ENCODE measurements at regions not wholly inside any gene's neighbourhood (a gene's known extent, or its start where the extent isn't known, plus 50 kb on each side); places are given as distances from the start of the nearest gene placed in this dataset.

DNA sequence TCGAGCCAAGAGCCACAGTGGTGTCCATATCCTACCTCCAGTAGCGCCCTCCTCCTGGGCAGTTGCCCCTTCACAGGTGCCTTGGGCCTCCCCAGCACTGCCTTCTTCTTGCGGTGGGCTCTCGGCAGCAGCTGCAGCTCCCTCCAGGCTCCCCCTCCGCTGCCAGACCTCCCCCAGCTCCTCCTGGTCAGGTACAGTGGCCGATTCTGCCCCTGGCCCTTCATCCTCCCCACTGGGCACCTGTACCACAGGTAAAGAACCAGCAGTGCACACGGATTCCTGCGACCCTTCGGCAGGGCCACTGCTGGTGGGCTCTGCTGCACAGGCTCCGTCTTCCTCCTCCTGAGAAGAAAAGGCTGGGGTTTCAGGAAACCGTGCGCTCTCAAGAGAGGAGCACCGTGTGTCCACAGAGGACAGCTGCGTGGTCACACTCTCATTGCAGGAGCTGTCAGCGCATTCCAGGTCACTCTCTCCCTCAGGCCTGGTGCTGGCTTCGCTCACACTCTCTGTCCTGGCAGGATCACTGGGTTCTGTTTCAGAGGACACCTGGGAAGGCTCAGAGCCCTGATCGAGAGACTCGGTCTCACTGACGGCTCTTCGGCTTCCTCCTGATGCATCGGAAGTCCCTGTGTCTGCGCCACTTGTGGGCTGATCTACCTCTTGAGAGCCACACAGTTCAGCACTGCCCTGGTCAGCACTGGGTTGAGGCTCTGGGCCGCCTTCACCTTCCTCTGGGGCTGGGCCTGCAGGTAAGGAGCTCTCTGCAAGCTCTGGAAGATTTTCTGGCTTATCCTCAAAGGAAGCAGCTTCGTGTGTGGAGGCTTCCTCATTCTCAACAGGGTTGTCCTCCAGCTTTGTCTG lies 147.4 kb upstream of the STK17B start:
- DNase-seq = no peak

DNA sequence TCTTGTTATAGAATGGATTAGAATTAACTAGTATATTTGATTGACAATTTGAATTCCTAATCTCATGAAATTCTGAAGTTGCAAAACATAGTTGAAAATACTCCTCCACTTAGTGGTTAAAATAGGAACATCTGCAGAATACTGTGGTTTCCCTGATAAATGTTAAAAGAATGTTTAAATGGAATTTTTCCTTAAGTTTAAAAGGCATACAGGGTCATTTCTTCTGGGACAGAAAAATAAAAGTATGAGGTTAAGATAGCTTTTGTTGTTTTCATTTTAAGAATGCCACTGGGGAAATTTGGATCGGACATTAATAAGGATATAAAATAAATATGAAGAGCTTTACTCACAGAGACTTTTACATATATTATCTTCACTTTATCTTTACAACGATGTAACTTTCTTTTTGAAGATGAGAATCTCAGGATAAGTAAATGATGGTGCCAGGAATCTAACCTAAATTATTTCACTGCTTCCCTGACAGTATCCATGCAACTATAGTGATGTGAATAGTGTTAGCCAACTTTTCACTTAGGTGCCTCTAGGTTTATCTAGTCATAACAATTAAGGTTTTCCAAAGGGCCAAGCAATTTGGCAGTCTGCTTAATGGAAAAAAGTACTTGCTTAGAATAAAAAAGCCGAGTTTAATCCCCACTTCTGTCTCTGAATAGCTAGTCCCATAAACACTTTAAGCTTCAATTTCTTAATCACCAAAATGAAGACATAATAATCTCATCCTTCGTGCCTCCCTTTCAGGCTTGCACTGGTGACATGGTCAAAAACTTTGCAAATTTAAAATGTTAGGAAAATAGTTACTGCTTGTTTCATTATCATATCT lies 151.8 kb upstream of the STK17B start:
- no peak for DNase-seq

DNA sequence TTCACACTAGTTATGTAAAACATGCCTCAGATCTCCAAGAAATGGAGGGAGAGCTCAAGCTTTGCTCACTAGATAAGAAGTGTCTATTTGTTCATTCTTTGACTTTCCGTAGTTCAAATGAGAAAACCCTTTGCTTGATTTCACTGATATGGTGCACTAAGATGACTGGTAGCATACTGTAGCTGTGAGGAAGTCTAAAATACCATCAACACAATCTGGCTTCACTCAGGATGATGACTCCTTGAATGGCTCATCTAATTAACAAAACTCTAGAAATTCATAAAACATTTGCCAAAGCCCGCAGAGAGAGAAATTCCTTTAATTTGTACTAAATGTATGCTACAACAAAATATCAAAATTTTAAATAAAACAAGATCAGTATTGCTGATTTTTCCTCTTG lies 152.8 kb upstream of the STK17B start:
- DNase-seq = no peak

- DNase-seq = no peak
Observed at GRCh38 chr2:196328088-196328680, 156.8 kb upstream of the STK17B start.

DNA sequence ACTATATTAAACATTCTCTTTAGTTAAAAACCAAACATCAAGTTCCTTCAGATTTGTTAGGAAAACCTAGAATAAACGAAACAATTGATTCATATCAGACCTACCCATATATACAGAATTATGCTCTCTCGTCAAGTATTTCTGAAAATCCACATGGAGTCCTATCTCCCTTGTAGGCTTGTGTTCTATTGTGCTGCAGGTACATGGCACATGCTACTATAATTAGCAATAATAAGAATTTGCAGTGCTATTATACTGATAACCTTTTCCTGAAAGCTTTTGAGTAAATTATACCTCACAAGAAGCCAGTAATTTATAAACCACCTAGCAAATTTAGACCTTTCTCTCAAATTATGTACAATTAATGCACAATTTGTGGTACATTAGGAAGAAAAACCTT lies 158.6 kb upstream of the STK17B start:
- DNase-seq = peak; percentile 26

DNA sequence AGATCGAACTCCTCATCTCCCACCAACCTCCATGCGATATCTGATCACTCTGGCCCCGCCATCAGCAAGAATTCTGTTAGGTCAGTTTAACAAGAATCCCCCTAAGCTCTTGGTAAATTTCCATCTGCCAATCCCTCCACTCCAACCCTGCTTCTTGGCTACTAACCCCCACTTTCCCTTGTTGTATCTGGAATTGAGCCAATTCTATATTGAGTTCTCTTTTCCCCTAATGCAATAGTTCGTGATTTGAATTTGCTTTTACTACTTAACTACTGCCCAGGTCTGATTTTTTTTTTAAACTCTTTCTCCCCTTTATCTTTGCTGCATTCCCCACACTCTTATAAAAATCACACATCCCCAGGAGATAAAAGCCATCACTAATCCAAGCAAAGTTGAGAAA lies 159.3 kb upstream of the STK17B start:
- DNase-seq = peak; percentile 66

DNA sequence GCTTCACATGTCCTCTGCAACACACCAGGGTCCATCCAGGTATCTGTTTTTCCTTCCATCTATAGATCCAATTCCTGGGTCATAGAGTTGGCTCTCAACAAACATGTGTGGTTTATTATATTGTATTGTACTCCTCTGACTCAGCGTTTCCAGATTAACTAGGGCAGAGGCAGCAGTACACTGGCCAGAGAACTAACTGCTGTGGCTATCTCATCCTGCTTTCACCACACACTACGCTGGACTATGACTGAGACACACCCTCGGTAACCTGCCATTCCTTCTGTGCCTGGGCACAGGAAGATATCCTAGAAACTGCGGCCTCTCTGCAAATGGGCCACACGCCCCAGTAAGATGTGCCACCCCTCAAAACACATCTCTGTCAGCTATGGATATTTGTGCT lies 159.8 kb upstream of the STK17B start:
- DNase-seq = peak; percentile 54

DNA sequence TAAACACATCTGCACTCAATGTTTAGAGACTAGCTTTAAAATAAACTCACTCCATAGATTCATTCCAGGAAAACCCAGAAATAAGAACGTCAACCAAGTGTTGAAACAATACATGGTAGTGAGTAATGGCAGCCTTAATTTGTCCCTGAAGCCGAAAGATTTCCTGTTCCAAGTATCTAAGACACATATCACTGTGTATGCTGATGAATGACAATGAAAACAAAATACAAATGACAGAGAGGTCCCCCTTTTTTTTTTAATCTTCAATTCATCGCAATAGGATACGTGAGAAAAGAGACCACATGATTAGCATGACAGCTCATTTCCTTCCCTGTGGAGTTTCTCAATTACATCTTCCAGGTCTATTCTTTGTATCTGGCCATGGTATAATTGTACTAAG lies 160.5 kb upstream of the STK17B start:
- no peak for DNase-seq

GRCh38 chr2:196333397-196333796 lies 162.0 kb upstream of the STK17B start:
- DNase-seq = no peak

DNA sequence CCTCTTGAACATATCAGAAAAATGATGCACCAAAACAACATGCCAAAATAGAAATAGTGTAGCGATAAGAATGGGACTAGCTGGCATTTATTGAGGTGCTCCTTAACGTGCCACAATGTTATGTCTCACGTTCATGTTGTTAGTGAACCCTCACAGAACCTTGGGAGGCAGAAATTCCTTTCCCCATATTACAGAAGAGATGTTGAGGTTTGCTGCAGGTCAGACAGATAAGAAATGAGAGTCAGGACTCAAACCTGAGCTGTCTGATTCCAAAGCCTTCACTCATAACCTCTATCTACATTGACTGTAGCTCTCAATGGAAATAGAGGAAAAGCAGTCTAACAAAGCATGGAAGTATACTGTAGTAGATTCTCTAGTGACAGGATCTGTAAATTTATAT lies 163.3 kb upstream of the STK17B start:
- no peak for DNase-seq

DNA sequence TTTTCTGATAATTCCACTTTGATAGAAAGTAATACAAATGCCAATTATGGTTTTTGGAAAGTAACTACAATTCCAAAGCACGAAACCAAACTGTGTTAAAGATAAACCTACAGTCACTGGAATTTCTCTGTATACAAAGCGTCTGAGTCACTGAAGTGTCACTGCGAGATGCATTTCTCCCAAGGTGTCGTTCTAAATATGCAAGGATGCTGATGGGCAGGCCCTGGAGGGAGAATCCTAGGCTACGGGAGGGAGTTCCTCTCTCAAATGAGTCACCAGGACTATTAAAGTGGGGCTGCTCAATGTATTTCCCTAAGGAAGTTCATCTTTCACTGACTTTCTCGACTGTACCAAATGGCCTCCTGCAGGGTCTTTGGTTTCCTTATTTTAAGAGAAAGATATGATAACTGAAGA lies 163.8 kb upstream of the STK17B start:
- DNase-seq = no peak

GRCh38 chr2:196336207-196336606 lies 164.8 kb upstream of the STK17B start:
- no peak for DNase-seq

GRCh38 chr2:196336715-196337114 lies 165.3 kb upstream of the STK17B start:
- no peak for DNase-seq

DNA sequence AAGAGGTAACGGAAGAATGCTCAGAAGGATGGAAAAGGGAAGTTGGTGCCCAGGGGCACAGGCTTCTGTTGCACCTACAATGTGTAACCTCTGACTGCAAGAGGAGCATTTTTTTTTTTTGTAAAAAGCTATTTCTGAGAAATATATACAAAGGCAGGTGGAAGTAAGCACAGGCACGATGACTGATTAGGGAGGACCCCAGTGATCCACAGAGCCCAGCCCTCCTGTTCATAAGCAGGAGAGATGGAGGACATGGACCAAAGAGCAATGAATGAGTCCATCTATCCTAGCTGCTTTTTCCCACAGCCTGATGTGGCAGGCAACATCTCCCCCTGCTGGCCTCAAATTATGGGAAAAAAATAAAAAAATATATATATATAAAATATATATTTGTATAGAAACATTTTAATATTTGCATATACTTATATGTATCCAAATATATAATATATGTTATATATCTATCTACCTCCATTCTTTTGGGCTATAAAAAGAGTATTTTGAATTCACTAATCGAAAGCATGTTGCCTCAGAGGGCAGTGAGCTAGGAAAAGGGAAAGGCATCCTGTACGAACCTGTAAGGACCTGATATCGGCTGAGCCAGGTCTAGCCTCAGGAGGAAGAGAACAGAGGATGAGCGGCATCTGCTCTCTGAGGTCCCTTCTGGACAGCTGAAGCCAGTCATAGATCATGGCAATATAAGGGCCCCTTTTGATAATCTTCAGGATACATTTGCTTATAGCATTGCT lies 166.0 kb upstream of the STK17B start:
- DNase-seq = peak; percentile 41

DNA sequence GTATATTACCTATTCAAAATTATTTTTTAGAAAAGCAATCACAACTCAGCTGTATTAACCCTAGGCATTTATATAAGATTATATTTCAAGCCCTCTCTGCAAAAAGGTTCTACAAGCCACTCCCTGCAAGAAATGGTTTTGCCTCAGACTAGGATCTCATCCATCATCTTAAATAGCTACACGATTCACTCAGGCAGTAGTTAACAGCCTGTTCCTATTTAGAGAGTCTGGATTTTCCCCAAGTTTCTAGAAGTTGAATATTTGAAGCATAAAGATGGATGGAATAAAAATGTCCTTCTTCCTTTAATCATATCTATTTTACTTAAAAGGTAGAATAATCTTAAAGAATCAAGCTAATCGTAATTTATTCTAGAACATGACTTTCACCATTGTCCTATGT lies 167.1 kb upstream of the STK17B start:
- no peak for DNase-seq

- no peak for DNase-seq
Observed at GRCh38 chr2:196341277-196341841, 170.0 kb upstream of the STK17B start.

DNA sequence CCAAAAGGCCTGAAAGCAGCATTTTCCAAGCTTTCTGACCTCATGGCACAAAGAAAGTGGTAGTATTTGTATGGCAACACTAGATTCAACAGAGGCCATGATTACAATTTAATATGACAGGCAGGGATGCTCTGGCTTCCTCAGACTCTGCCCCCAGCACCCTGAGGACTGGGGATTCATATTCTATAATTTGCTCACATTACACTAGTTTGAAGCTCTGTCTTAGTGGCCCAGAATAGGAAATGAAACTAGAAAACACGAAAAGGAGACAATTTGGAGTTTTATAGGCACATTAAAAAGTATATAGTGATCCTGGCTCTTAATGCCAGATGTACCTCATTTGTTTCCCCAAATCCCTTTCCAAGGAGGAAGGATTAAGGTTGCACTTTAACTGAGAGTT lies 173.0 kb upstream of the STK17B start:
- DNase-seq = no peak

DNA sequence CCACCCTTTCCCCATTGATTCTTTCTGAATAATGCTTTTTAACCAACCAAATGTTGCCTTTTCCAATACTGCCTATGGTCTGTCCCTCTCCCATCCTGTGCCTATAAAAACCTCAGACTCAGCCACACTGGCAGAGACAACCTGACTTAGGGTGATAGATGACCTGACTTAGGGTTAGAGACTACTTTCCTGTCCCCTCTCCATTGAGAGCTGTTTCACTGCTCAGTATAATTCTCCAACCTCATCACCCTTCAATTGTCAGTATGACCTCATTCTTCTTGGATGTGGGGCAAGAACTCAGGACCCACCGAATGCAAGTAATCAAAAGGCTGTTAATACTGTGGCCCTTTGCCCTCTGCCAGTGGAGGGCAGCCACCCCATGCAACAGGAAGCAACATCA lies 182.3 kb upstream of the STK17B start:
- no peak for DNase-seq

GRCh38 chr2:196354186-196354585 lies 182.8 kb upstream of the STK17B start:
- DNase-seq = no peak

DNA sequence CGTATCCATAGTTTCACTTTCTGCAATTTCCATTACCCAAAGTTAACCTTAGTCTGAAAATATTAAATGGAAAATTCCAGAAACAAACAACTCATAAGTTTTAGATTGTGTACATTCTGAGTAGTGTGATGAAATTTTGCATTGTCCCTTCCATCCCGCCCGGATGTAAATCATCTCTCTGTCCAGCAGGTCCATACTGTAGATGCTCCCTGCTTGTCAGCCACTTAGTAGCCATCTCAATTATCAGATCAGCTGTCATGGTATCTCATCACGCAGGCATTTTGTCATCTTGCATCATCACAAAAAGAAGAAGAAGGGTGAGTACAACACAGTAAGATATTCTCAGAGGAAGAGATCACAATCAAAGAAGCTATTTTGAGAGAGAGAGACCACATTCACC lies 185.0 kb upstream of the STK17B start:
- DNase-seq = no peak

DNA sequence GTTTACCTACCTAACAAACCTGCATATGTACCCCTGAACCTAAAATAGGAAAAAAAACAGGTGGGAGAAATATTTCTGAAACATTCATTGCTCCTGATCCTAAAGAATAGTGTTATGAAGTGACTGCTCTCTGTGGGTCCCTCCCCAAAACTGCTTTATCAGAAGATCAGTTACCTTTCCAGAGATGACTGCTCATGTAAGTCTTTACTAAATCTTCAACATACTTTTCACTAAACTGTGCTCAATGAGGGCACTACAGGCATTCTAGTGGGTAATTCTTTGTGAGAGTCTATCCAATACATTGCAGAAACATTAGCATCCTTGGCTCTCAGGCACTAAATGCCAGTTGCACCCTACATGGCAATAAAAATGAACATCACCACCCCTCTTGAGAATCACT lies 189.3 kb upstream of the STK17B start:
- no peak for DNase-seq

DNA sequence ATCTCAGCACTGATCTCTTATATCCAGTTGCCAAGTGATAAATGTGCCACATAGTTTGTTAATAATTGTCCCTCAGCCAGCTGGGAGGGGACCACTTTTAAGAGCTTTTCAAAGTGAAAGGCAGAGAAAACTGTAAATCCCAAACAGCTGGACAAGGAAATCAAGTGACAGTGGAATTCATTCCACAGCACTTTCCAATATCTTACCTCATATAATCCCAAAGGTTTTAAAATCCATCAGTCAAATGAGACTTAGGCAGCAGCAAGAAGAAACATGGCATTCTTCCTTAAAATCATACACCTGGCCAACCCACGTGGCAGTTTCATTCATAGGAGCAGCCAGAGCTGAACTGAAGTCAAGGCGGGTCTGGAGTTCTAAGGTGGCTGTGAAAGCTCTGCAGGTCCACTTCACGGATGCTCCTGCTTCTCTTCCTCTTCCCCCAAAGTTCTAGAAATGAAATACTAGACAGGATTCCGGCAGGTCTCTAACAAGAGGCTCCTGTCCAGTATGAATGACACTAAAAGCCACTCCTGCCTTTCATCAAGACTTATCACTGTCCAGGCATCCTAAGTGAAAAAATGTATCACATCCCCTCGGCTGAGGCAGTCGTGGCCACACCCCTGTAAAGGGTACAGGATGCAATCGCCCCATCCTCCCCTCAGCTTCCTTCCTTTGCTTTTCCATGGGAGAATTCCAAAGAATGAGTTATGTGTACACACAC lies 190.4 kb upstream of the STK17B start:
- DNase-seq = no peak
